ENCODE measurements at regions not wholly inside any gene's neighbourhood (a gene's known extent, or its start where the extent isn't known, plus 50 kb on each side); places are given as distances from the start of the nearest gene placed in this dataset.
A peak's percentile ranks its signal among the peaks of the same experiment; 100 is the strongest.

GRCh38 chr4:28354880-28355656 lies 1494.4 kb downstream of the STIM2 start:
- DNase-seq: no peak

- DNase-seq: peak; percentile 26
These were observed 1497.3 kb downstream of the STIM2 start for GRCh38 chr4:28357990-28358389.

- DNase-seq: no peak
These were observed 1498.0 kb downstream of the STIM2 start for GRCh38 chr4:28358606-28359005.

GRCh38 chr4:28360681-28361080 lies 1500.0 kb downstream of the STIM2 start:
- peak; percentile 21 for DNase-seq

GRCh38 chr4:28362169-28362568 lies 1501.5 kb downstream of the STIM2 start:
- no peak for DNase-seq

- DNase-seq: no peak
These were observed 1508.9 kb downstream of the STIM2 start for GRCh38 chr4:28369499-28369898.

- no peak for DNase-seq
These were observed 1512.5 kb downstream of the STIM2 start for GRCh38 chr4:28373191-28373590.

GRCh38 chr4:28373601-28374000 lies 1513.0 kb downstream of the STIM2 start:
- DNase-seq: no peak

- peak; percentile 16 for DNase-seq
These were observed 1517.6 kb downstream of the STIM2 start for GRCh38 chr4:28378109-28378830.

- no peak for DNase-seq
These were observed 1525.2 kb downstream of the STIM2 start for GRCh38 chr4:28385801-28386200.

- no peak for DNase-seq
These were observed 1526.1 kb downstream of the STIM2 start for GRCh38 chr4:28386776-28387175.

- no peak for DNase-seq
These were observed 1527.8 kb downstream of the STIM2 start for GRCh38 chr4:28388471-28388870.

GRCh38 chr4:28391877-28392276 lies 1531.2 kb downstream of the STIM2 start:
- no peak for DNase-seq

- no peak for DNase-seq
These were observed 1542.1 kb downstream of the STIM2 start for GRCh38 chr4:28402751-28403150.

- no peak for DNase-seq
These were observed 1560.6 kb downstream of the STIM2 start for GRCh38 chr4:28421221-28421620.

- DNase-seq: no peak
These were observed 1565.6 kb downstream of the STIM2 start for GRCh38 chr4:28426251-28426650.

GRCh38 chr4:28427306-28428085 lies 1566.9 kb downstream of the STIM2 start:
- no peak for DNase-seq

- DNase-seq: no peak
These were observed 1571.8 kb downstream of the STIM2 start for GRCh38 chr4:28432348-28433025.

GRCh38 chr4:28435314-28435713 lies 1574.7 kb downstream of the STIM2 start:
- DNase-seq: no peak

GRCh38 chr4:28436191-28437080 lies 1575.8 kb downstream of the STIM2 start:
- DNase-seq: no peak

GRCh38 chr4:28443371-28443770 lies 1582.7 kb downstream of the STIM2 start:
- no peak for DNase-seq
